HTR-8/SVneo (cell line): ENCODE measurements at regions not wholly inside any gene's neighbourhood (a gene's known extent, or its start where the extent isn't known, plus 50 kb on each side); places are given as distances from the start of the nearest gene placed in this dataset.
A peak's percentile ranks its signal among the peaks of the same experiment; 100 is the strongest.

Source experiments
- DNase-seq: peaks from one replicate; pipeline ENCODE4 v3.0.0; 2011; ENCODE audit warnings: low spot score, mixed read lengths; ENCODE audit not compliant: insufficient read length
- FAIRE-seq: peaks from 2 replicates; lab custom pipeline; 2011; peaks lifted over from hg19 to GRCh38; lab: Jason Lieb, UNC

DNA sequence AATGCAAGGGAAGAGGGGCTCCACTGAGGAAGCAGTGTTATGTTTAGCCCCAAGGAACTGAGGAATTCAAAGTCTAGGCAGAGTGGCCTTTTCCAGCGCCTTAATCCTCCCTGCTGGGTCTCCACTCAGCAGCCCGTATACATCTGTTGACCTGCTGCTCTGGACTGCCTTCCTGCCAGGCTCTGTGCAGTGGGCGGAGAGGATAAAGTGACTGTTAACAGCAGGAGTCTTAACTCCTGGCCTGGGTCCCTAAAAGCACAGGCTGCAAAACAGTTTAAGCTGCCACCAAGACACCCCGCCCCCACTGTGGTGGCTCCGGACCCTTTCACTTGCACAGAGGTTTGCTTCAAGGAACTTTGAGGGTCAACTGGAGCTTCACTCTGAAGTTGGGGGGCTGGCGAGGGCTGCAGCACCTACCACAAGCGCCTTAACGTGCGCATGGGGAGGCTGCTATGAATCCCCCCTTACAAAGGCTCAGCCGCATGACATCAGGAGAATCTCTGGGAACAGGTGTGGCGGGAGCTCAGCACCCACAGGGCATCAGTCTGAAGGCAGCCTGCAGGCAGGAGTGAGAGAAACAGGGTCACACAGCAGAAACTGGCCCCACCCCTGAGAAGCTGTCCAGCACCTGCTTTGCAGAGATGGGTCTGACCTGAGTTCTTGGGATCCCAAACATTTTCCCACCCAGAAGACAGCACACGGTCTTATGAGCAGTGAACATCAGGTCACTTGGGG is 358.2 kb upstream of the GATB start:
- no peak for DNase-seq

DNA sequence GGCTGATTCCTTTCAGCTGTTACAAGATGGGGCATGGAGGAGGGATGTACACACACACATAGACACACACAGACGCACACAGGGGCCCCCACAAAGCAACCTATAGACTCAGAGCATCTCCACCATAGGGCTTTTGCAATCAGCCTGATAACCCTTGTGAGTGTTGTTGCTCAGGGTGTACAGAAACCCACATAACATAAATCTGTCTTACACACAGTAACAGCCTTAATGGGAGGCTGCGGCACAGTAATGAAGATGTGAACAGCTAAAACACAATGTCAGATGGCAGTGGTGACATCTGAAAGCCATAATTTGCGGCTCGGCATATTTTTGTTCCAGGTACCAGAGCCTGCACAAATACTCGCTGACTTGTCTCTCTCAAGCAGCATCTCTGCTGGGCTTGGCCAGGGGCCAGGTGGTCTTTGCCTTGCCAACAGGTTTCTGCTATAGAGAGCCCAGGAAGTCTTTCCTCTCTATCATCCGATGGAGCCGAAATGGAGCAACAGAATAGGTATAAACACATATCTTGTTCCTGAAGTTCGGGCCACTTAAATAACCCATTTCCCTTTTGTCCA is 357.2 kb upstream of the GATB start:
- FAIRE-seq (no peak), DNase-seq (no peak)

More for the DNA sequence above, 358.2 kb upstream of the GATB start:
- FAIRE-seq = peak; percentile 20

DNA sequence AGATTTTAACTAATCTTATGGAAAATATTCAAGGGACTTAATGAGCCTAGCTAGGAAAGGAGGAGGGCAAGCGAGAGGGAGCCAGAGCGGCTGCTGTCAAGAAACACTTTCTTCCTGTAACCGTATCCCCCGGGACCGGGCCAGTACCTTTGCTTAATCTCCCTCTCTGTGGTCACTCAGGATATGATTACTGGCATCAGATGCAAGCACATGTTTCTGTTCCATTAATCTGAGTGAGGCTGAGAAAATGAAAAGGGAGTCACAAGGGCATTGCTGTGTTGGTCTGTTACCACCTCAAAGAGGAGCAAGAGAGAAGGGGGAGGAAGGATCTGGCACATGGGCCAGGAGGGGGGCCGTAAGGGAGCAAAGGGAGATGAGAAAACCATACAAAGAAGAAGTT is 356.7 kb upstream of the GATB start:
- no peak for FAIRE-seq
- no peak for DNase-seq

DNA sequence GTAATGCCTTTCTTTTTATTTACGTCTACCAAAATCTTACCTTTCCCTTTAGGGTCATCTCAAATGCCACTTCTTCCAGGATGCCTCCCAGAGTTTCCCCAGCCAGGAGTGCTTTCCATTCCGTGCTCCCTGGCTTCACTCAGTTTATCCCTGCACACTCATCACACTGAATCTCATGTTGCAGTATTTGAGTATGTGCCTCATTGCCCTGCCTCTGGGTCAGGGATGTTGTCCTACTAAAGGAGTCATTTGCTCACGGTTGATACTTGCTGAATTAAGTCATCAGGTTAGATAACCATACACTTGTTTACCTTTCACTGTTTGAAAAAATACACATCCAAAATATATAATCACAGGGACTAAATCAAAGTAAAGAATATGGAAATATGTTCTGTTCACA is 356.2 kb upstream of the GATB start:
- DNase-seq = no peak
- FAIRE-seq = no peak

DNA sequence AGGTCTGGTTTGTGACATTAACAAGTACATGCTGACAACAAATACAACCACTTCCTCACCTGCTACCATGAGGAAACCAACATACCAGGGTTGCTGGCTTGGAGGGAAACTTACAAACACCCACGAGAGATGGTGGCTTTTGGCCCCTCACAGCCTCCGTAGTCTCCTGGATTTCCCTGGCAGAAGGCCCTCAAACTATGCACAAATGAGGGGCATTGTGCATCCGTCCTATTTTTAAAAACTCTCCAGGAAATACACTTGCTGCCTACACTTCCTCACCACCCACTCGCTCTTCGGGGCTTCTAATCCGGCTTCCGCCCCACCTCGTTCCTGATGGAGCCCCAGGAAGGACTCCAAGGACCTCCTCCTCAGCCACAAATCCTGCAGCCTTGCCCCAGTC is 355.0 kb upstream of the GATB start:
- DNase-seq (no peak), FAIRE-seq (no peak)

DNA sequence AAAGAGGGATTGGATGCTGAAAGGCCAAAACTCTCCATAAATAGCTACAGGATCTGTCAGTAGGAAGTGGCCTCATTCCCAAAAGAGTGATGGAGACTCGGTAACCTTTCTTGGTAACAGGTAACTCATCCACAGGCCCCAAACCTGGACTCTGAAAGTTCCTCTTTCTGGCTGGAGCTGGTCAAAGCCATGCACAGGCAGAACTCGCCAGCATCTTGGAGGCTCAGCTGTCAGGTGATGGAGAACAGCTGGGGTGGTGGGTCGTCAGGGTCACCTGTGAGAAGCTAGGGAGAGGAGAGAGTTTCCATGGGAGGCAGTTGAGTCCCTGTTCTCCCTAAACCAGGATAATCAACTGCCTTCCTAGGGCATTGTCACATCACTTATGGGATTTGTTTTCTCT is 354.3 kb upstream of the GATB start:
- FAIRE-seq (no peak), DNase-seq (no peak)

DNA sequence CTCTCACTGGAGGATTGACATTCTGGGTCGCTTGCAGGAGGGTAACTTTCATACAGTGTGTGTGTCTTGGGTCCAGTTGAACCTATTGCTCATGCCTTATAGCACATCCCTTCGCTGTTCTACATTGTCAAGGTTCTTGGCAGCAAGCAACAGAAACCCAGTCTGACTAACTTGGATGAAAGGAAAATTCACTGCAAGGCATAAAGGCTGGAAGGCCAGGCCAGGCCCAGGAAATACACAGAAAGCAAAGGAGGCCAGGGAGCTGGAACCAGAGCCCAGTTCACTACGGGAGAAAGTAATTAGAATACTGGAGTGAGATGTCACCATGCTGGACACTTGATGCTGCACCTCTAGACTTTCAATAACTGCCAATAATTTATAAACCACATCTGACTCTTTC is 353.8 kb upstream of the GATB start:
- FAIRE-seq = no peak

DNA sequence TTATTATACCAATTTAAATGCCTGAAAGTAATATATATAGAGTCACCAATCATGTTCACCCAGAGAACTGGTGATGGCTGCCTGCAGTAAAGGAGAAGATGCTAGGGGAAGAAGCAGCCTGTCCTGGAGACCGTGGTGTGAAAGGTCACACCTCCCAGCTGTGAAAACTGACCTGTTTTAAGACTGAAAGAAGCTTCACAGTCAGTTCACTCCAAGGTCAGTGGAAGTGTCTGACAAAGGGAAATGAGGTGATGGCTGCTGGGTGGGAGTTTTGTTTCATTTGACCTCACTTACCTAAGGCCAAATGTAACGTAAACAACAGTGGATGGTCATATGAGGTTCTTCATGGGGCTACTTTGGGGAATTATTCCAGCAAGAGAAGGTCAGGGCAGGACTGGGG is 352.1 kb upstream of the GATB start:
- no peak for DNase-seq
- FAIRE-seq = no peak

More for the DNA sequence above, 353.8 kb upstream of the GATB start:
- DNase-seq = no peak

DNA sequence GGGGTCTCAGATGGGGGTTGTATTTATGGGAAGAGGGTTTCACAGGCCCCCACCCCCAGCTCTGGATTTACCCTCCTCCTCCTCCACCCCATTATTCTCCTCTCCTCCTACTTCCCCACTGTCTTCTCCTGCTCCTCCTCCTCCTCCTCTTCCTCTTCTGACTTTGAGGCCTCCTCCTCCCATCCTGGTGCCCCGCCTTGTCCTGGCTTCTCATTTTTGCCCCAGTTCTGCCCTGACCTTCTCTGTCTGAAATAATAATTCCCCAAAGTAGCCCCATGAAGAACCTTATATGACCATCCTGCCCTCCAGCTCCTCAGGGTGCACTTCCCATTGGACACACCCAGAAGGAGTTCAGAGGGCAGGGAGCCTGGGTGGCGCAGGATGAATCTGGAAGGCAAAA is 351.4 kb upstream of the GATB start:
- FAIRE-seq = no peak
- DNase-seq = no peak

DNA sequence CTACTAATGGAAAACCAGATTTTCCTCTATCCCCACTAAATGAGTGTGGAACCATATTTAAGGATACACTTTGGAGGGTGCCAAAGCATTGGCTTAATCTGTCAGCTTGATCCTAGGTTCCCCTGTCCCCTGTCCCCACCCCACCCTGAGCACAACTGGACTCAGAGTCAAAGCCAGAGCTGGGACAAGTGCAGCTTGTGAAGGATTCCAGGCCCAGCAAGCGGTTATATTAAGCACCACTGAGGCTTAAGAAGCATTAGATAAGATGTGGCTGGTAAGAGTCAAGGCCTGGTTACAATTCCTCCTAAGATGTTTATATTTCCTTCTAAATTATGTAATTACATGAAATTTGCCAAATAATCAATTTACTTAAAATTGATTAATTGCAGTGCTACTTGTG is 350.0 kb upstream of the GATB start:
- DNase-seq (no peak), FAIRE-seq (no peak)

DNA sequence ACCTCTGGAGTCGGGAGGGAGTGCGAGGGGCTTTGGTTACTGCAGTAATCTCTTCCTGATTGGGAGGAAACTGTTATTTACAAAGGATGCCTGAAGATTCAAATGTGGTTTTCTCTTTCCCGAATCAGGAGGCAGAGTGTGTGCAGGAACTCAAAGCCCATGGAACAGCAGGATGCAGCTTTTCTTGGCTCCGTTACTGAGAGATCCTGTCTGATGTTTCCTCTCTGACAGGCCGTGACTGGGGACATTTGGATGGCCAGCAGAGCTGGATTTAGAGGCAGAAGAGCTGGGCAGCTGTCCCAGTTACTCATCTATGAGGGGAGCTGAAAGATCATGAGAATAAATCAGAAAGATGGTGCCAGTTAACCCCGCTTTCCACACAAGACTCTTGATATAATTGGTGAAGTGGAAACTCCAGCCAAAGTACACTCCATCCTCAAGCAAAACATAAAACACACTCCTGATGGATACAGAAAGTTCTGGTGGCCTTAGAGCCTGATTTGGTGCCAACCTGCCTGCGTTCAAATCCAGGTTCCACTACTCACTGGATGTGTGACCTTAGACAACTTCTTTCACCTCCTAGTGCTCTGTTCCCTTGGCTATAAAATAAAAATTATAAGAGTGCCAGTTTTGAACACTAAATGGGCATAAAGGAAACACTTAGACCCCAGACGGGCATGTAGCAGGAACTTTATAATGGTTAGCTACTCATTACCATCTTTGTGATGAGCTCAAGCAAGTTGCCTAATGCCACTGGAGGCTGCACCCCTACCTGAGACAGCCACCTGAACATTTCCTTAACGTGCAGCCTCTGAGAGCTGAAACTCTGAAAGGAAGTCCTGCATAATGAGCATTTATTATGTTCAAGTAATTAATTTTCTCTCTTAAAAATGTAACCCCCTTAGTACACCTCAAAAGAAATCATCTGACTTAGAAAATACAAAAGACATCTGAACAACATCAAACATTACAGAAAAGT is 349.0 kb upstream of the GATB start:
- FAIRE-seq (no peak), DNase-seq (no peak)

DNA sequence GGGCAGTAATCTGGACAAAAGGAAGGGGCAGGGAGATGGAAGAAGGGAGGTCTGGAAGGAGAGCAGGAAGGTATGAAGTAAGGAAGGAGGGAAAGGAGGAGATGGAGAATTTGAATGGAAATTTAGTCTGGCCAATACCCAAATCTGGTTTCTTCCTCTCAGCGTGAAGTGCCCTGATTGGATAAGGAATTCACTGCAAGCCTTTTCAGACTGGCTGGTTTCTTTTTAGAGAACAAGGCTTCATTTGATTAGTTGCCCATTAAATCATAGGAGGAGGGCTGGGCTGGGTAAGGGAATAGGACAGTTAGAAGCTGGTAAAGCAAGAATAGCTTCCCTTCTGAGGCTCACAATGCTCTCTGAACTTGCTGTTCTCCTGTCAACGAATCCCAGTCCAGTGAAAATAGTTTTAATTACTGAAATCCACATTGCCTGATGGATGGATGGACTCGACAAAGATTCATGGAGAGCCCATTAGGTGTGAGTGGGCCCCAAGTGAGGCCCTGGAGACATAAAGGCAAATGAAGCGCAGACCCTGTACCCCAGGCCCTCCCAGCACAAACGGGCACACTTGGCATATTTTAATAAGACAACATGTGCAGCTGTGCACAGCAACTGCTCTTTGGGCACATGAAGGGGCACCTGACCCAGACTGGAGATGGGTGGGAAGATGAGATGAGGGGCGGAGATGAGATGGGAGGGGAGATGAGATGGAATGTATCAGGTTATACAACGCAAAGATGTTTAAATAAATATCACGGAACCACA is 347.1 kb upstream of the GATB start:
- no peak for FAIRE-seq
- DNase-seq = no peak

DNA sequence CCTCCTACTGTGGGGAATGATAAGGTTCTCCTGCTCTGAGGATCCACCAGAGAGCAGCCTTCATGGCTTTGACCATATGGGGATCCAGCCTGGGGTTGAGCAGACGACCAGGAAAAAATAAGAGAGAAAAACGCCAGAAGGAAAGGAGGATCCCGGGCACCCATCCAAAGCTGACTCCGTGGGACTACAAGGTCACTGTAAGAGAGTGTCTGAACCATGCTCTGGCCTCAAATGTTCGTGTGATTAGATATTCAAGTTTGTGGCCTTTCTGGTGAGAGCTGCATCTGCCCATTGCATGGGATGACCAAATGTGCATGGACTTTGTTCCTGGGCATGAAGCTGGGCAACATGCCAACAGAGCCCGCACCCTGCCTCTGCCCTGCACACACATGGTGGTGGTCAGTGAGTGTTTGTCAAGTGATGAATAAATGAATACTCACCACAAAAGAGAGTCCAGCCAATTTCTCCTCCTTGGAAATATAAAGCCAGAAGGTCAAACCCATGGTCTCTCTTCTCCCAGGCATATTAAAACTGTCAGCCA is 346.0 kb upstream of the GATB start:
- DNase-seq (no peak), FAIRE-seq (no peak)

DNA sequence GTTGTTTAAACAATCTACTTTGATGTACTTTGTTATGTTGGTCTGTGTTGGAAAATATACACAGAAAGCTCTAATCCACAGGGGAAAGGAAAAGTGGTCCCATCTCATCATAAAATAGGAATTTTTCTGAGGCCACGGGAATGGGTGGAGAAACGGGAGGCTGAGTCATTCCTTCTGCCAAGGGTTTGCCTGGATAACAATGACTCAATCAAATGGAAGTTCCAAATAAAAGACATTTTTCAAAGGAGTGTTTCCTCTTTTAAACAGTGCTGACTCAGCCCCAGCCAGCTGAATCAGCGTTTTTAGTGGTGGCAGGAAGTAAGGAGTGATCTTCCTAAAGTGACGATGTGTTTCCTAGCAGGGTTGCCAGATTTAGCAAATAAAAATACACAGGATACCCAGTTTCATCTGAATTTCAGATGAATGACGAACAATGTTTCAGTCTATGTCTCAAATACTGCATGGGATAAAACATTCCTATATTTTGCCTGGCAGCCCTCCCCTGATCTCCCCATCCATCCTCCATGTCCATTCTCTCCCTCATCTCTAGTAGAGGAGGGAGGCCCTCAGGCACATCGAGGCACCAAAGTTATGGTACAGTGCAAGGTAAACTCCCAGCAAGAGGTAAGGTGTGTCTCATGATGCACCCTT is 345.4 kb upstream of the GATB start:
- FAIRE-seq = peak; percentile 20
- DNase-seq = peak; percentile 79

DNA sequence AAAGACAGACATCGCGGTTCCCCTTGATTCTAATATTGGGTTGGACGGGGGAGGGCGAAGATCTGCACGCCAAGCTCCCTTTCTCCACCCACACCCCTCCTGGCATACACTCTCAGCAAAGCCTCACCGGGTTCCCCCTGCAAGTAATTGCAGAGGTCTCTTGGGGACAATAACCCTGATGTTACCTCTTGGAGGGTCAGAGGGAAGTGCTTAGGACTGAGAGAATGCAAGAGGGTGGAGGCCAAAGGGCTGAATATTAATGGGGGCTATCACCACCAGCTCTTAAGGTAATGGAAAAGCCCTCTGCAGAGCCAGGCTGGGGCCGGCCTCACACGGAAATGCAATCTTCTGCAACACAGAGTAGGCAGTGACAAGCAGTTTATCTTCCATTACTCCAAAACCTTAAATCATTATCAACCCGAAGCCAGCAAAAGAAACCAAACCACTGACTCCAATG is 344.1 kb upstream of the GATB start:
- no peak for DNase-seq
- no peak for FAIRE-seq

DNA sequence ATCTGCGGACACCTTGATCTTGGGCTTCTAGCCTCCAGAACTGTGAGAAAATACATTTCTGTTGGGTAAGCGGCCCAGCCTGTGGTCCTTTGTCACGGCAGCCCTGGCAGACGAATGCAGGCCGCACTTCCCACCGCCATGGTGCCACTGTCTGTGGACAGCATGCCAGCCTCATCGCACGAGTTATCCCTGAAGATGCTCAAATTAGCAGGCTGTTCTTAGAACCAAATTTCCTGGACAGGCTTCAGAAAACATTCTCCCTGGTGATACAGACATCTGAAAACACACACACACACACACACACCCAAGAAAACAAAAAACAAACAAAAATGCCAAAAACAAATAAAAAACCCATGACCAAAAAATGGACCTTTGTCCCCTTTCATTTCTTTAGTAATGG is 343.5 kb upstream of the GATB start:
- no peak for FAIRE-seq
- DNase-seq = no peak

DNA sequence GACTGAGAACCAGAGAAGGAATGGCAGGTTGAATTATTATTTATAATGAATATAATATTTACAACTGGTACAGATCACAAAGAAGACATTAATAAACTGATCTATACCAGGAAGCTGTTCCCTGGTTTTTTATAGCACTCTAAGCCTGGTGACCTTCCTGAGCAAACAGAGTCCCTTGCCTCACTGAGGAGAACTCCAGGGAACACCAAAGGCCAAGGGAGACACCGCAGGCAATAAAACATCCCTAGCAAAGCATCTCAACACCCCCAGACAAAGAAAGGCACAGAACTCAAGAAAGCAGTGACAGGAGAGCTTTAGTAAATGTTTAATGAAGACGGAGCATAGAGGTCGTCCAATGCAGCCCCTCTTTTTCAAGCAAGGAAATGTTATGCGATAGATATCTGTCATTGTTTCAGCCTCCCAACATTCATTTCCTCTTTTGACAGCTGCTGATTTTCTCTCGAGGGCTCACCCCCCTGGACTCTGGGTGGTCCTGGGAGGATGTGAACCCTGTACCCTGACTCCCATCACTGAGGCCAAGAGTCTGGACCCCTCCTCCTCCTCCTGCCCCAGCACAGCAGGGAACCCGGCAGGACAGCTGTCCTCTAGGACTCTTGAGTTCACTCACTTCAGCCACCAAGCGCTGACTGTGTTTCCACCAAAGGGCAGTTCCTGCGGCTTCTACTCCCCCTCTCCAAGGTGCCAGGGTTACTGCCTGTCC is 342.5 kb upstream of the GATB start:
- DNase-seq = no peak
- FAIRE-seq = no peak

DNA sequence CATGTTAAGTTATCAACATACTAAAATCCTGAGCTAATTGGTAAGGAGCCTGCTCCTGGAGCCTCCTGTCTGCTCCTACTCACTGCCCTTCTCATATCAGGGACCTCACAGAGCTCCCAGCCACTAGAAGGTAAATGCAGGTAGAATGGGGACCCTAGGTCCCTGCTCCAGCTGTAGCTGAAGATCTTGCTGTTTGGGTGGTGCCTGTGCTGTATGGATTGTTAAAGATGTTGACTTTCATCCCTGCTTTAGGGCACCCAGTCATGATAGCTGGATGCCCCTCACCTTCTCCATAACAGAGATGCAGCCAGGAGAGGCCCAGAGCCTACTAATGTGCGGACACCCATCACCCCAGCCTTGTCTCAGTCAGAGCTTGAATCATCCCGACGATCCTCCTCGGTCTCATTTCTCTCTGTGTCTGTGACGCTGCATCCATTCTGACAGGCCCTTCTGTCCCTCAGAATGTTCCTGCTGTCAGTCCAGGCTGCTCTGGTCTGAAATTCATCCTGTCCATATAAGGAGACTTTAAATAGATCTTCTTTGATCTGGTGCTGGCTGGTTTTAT is 341.7 kb upstream of the GATB start:
- FAIRE-seq = no peak
- no peak for DNase-seq
